SJSA1 (cell line): ENCODE measurements at regions not wholly inside any gene's neighbourhood (a gene's known extent, or its start where the extent isn't known, plus 50 kb on each side); places are given as distances from the start of the nearest gene placed in this dataset.
"Not testable (repeated sequence)": the region's sequence is repeated elsewhere in the genome, so short reads cannot be mapped to it uniquely, and the experiment has no call there.

Source experiments
- DNase-seq, 2 experiments: peaks; one replicate each; pipeline ENCODE4 v3.0.0-alpha.2; 2015 to 2020; ENCODE audit warnings: low spot score in 2 of 2, low read depth in 1 of 2
- H3K27ac ChIP-seq: fragments of 250-450 bp; sonication (Bioruptor Pico); 2 replicates; pipeline ENCODE4 v1.5.1; 2020; ENCODE audit warnings: mild to moderate bottlenecking, moderate library complexity
- H3K27me3 ChIP-seq: fragments of 250-450 bp; sonication (Bioruptor Pico); replicated peaks from 2 replicates; pipeline ENCODE4 v1.5.1; 2020; ENCODE audit warnings: mild to moderate bottlenecking, moderate library complexity
- H3K36me3 ChIP-seq: fragments of 250-450 bp; sonication (Bioruptor Pico); 2 replicates; pipeline ENCODE4 v1.5.1; 2020; ENCODE audit warnings: mild to moderate bottlenecking
- H3K4me1 ChIP-seq: fragments of 250-450 bp; sonication (Bioruptor Pico); replicated peaks from 2 replicates; pipeline ENCODE4 v1.6.1; 2021; ENCODE audit warnings: mild to moderate bottlenecking
- H3K4me3 ChIP-seq: fragments of 250-450 bp; sonication (Bioruptor Pico); 2 replicates; pipeline ENCODE4 v1.5.1; 2020; ENCODE audit warnings: mild to moderate bottlenecking
- H3K9me3 ChIP-seq: fragments of 250-450 bp; sonication (Bioruptor Pico); replicated peaks from 2 replicates; pipeline ENCODE4 v1.5.1; 2020; ENCODE audit warnings: mild to moderate bottlenecking

- H3K36me3 ChIP-seq, H3K4me1 ChIP-seq, H3K9me3 ChIP-seq, DNase-seq, H3K27ac ChIP-seq, H3K4me3 ChIP-seq, H3K27me3 ChIP-seq: not testable (repeated sequence)
Observed at GRCh38 chr21:6154524-6155320, 4366.7 kb upstream of the TPTE start.

- not testable (repeated sequence) for H3K27ac ChIP-seq, H3K9me3 ChIP-seq, H3K36me3 ChIP-seq, H3K4me3 ChIP-seq, DNase-seq, H3K27me3 ChIP-seq, H3K4me1 ChIP-seq
Observed at GRCh38 chr21:6156712-6157389, 4364.5 kb upstream of the TPTE start.

- not testable (repeated sequence) for DNase-seq, H3K36me3 ChIP-seq, H3K27ac ChIP-seq, H3K27me3 ChIP-seq, H3K4me1 ChIP-seq, H3K9me3 ChIP-seq, H3K4me3 ChIP-seq
Observed at GRCh38 chr21:6157515-6157914, 4363.9 kb upstream of the TPTE start.

- not testable (repeated sequence) for H3K27ac ChIP-seq, H3K4me1 ChIP-seq, H3K4me3 ChIP-seq, H3K27me3 ChIP-seq, DNase-seq, H3K36me3 ChIP-seq, H3K9me3 ChIP-seq
Observed at GRCh38 chr21:6158171-6158570, 4363.2 kb upstream of the TPTE start.
